GM18907 (cell line): ENCODE measurements at regions not wholly inside any gene's neighbourhood (a gene's known extent, or its start where the extent isn't known, plus 50 kb on each side); places are given as distances from the start of the nearest gene placed in this dataset.
A peak's percentile ranks its signal among the peaks of the same experiment; 100 is the strongest.

Experiments used
- ATAC-seq: cut with Tn5 transposase; IDR thresholded peaks from one replicate; pipeline ENCODE4 v1.9.1; 2021; ENCODE audit warnings: mild to moderate bottlenecking, moderate library complexity; ENCODE audit not compliant: unreplicated experiment

DNA sequence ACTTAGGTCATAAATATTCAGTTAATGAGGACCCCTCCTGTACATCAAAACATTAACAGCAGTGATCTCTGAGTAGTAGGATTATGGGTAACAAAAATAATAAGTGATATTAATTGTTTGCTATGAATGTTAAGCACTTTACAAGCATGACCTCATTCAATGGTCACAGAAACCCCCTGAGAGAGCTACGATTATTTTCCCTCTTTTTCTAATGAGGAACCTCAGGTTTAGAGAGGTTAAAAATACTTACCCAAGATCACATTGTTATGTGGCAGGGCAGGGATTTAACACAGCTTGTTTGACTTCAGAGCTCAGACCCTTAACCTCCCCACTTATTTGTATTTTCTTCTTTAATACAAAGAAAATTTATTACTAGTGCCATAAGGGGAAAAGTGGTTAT lies 228.2 kb downstream of the TBL1XR1 start:
- ATAC-seq = no peak

DNA sequence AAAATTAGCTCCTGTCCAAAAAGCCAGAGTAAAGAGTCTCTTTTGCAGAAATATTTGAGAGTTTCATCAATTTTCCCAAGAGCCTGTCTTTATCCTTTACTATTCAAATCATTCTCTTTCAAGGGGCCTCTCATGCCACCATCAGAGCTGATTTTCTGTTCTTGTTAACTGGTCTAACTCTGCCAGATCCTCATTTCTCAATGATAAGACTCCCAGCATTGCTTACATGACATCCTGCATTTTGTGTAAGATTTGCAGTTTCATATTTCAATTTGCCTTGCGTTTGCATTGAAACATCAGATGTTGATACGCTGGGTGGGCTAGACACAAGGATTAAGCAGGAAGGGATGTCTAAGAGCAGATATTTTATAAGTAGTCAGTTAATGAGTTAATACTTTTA lies 228.7 kb downstream of the TBL1XR1 start:
- no peak for ATAC-seq

DNA sequence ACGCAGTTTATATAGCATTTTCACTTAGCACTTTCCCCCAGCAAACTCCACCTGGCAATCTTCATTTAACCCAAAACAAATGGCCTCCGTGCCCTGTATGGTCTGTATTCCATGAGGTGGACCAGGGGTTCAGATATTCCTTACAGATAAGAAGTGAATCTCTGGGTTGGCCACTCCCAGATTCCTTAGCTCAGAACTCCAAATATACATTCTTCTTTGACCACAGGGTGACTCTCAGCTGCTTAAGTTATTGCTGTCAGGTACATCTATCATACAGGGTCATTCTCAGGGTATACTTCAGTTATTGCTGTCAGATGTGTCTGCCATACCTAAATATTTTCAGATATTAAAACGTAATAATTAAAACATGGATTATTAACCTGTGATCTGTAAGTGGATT lies 229.8 kb downstream of the TBL1XR1 start:
- no peak for ATAC-seq

DNA sequence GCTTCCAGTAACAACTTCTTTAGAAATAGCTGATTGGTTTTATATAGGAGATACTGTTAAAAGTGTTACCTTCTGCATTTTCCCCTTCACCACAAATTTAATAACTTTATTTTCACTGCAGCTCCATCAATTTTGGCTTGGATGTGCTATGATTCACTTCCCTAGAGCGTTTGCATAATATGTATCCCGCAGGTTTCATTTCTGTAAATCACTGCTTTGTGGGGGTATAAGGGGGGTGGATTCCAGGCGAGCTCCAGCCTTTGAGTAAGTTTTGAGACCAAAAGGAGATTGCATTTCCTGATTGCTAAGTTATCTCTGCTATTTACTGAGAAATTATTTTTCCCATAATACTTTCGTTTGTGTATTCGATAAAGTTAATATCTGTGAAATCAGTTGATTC lies 232.6 kb downstream of the TBL1XR1 start:
- ATAC-seq = no peak

DNA sequence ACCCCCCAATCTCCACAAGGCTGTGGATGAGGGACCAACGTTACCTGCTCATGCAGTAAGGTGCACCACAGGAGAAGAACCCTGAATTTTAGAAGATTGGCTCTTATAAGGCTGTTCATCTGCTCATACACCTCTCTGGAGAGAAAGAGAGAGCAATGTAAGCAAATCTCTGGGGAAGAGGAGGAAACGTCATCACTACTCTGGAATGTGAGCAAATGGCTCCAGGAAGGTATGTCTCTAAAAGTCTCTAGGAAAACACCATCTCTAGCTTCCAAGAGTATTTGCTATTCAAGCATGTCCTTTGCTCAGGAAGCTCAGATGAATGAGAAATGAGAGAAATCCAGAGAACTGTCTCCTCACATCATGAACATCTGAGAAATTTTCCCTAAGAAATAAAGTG lies 235.4 kb downstream of the TBL1XR1 start:
- ATAC-seq = no peak

DNA sequence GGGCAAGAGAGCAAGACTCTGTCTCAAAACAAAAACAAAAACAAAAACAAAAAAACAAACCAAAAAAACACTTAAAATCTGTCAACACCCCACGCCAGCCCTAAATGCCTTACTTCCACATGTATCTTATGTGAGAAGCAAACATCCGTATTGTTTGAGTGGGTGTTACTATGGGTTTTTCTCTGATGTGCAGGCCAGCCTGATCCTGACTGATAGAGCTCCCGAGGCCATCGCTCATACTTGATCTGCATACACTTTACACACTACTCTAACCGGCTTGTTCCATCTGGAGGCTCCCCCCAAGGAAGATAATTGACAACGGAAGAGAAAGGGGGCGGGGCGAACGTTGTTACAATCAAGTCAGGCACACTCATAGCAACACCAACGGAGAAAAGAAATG lies 237.4 kb downstream of the TBL1XR1 start:
- no peak for ATAC-seq

DNA sequence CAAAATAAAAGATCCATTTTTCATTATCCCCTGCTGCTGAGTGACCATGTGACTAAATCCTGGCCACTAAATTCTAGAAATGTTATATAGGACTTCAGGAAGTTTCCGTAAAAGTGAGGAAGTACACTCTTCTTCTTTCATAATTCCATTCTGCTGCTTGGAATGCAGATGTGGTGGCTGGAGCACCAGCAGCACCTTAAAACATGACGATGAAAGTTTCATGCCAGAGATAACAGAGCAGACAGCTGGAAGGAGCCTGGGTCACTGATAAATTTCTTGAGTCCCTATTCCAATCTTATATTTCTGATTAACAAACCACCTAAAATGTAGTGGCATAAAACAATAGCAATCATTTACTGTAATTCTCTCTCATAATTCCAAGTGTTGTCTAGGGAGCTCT lies 238.7 kb downstream of the TBL1XR1 start:
- ATAC-seq = no peak

DNA sequence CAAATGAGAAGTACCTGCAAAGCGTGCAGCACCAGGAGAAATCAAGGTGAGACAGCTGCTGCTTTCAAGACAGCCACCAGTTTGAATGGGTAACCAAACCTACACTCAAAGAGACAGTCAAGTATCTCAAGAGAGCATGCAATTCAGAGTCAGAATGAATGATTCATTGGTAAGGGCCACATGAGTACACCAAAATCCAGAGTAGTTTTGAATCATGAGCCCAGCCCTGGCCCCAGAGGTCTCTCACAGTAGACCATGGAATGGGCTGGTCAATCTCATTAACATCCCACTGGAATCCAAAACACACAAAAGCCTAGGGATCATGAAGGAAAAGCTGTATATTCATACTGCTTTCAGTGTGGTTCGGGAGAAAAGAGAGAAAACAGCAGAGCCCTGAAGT lies 242.8 kb downstream of the TBL1XR1 start:
- no peak for ATAC-seq

DNA sequence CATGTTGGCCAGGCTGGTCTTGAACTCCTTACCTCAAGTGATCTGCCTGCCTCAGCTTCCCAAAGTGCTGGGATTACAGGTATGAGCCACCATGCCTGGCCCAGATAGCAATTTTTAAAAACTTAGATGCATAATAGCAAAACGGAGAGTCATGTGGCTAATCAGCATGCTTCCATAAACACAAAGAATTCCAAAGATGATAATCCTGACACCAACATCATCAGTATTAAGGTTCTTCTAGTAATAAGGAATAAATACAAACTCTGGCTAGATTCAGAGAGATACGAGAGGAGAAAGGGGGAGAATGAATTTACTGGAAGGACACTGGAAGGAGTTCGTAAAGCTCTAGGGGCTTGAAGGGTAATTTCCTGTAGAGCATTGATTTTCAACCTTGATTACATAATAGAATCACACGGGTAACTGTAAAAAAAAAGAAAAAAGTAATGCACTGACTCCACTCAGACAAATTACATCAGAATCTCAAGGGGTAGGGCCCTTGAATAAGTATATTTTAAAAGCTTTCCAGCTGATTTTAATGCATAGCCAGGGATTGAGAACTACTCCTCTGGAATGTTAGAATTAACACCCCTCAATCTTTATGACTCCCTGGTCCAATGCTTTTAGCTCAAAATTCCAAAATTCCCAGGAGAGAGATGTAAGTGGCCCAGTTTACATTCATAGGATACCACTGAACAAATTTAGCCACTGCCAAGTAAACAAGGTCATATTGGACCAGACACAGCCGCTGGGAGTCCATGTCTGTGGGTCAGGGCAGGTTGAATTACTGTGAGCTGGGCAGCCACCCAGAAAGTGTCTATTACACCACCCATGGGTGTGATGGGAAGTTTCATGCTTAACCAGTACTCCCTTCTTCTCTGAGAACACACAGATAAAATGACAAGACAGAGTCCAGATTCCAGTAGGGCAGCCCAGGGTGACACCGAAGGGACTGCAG lies 243.9 kb downstream of the TBL1XR1 start:
- no peak for ATAC-seq

DNA sequence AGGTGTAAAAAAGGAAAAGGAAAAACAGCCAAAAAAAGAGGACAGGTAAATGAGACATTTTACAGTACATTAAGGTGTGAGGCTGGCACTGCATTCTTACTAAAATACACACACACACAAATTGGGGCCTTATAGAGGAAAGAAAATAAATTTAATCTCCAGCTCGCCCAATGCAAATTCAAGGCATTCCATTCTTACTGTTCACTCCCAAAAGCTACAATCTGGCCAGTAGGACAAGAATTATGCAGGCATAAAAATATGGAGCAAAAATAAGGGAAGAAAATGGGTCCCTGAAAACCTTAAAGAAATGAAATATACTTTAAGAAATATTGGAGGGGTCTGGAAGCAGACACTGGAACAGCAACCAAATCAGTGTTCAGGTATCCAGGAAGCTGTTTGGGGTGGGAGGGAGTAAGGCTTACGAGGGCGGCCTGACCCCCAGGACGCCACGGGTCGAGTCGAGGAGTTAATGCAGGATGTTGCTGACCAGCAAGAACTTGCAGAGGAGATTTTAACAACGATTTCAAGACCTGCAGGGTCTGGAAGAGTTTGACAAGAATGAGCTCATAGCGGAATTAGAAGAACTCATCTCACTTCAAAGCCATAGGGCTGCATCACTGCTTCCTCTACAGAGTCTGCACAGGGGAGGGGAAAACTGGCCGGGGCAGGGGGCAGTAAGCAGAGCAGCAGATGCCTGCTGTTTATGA lies 245.5 kb downstream of the TBL1XR1 start:
- no peak for ATAC-seq

DNA sequence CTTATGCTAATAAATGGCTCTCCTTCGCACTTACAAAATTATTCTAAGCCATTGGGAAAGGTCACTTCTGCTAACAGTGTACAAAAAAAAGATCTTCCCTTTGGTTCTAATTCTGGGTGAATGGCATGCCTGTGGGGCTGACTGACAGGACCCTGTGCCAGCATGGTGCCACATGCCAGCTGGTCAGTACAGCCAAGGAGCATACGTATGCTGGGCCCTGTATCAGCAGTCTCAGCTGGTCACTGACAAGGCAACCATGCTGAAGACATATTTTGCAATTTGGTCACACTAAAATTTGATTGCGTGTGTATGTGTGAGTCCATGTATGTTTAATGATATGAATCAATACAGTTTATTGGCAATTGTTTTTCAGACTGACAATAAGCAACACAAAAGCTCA lies 246.1 kb downstream of the TBL1XR1 start:
- no peak for ATAC-seq

DNA sequence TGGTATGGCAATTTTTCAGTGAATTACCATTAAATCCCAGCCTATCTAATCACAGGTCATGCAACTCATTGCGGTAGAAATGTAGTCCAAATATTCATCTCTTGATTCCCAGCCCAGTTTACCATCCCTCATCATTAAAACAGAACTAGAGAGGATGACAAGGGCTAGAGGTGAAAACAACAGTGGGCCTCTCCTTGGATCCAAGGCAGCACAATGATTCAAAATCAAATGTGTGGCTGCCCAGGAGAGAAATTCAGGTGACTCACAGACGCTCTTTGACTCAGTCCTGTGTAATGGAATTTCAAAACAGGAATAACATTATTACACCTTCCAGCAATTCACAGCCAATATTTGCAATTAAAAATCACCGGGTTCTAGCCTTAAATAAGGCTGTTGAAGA lies 246.5 kb downstream of the TBL1XR1 start:
- no peak for ATAC-seq

DNA sequence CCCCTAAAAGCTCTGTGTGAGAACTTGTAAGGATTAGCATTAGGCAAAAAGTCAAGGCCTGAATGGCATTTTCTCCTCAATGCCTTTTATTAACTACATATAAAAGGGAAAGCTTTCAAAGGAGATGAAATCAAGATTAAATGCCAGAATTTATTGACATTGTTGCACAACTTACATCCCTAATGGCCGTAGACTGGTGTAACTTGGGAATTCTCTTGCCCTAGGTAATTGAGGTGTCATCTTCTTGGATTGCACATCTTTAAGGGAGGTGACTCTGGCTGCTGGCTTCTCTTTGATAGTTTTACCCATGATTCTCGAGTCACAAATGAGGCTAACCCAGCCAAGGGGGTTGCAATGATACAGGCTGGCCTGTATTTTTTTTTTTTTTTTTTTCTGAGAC lies 249.1 kb downstream of the TBL1XR1 start:
- ATAC-seq = no peak

DNA sequence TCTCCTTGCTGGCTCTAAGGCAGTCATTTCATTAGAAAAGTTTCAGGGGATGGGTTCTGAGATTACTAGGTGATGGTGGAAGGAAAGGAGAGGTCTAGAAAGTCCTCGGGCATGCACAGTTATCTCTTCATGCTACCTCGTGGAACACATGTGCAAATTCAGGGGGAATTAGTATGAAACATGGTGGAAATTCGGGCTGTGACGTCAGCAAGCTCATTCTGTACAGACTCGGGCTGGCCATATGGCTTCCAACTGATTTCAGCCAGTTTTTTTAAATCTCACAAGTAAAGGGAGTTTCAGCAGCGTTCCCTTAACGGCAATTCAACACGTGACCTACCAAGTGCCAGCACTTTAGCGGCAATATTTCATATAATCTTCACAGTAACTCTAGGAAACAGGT lies 251.1 kb downstream of the TBL1XR1 start:
- no peak for ATAC-seq

DNA sequence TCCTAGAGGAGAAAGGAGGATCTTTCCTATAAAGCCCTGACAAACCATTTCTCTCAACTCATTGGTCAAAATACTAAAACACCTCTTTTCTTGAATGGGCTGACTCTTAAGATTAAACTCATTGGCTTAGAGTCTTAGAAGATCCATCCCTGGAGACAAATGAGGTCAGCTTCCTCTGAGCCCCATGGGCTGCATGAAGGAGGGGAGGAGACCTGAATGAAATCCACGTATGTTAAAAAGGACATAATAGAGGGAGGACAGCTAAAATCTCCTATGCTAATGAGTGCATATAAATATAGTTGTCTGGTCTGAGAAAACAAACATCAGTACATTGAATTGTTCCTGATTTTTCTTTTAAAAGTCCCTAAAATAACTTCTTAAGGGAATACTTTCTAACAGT lies 255.0 kb downstream of the TBL1XR1 start:
- no peak for ATAC-seq

DNA sequence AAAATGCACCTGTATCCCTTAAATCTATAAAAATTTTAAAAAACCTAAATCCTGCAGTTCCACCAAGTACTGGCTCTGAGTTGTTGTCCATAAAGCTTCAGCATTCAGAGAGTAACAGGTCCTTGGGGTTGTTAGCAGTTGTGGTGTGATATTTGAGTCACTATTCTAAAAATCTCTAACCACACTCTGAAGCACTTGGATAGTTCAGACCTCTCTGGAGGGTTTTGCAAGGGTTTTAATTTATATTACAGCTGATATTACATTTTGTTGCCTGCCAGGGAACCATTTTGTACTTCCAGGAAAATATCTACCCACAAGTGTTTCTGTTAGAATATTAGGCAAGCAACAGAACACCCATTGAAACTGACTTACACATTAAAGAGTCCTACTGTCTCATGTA lies 255.6 kb downstream of the TBL1XR1 start:
- ATAC-seq = no peak

DNA sequence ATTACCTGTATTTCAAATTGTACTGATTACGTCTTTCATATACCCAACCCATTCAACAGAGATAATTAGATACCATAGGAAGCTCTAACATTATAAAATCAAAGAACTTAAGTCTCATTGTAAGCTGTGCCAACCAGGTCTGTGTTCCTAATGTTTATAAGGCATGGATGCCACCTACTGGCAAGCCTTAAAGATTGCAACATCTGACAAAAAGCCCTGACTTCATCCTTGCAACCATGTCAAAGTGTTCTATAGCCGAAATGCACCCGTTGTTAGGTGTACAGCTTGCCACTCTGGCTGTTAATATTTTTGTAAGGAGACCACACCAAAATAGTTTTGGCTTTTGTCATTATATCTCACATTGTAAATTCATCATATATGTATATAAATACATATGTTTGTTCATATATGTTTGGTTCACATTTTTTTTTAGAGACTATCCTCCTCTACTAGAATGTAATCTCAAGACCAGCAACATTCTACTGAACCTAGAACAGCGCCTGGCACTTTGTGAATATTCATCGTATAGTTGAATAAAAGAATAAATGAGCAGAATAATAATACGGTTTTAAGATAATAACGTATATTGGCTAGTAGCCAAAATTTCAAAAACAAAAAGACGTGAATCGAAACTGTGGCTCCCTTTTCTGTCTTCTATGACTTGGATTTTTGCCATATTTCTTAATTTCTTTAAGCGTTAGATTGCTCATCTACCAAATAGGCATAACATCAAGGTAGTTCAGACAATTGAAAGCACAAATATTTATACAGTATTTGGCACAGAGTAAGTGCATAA lies 258.1 kb downstream of the TBL1XR1 start:
- peak; percentile 94 for ATAC-seq

DNA sequence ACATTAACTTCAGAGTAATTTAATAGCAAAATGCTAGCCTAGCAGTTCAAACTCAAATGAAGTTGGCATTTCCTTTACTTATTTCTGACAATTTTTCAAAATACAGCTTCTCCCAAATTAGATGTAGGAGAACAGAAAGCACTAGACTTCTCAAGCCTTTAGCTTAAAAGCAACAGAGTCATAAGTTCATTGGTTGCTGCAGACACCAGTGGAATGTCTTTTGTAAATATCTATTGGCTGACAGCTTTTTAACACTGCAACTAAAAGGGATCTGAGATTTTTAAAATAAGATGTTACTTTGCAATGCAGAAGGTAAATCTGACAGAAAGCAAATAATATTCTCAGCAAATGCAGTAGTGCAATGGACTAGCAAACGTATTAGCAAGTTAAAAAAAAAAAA lies 259.3 kb downstream of the TBL1XR1 start:
- no peak for ATAC-seq

DNA sequence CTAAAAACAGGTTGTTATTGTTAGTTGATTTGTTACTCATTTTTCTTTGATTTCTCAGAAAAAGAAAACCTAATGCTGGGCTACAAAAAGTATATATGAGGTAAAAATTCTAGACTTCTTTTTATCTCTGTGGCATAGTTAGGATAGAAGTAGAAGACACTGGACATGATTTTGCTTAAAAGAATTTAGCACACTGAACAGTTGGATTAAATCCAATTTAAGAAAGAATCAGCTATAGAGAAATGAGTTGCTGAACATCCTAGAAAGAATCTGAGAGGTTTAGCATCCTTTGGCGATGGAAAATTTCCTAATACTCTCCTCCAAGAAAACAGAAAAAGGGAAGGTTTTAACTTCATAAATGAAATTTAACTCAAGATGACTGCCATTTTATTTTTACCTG lies 259.7 kb downstream of the TBL1XR1 start:
- ATAC-seq = no peak

DNA sequence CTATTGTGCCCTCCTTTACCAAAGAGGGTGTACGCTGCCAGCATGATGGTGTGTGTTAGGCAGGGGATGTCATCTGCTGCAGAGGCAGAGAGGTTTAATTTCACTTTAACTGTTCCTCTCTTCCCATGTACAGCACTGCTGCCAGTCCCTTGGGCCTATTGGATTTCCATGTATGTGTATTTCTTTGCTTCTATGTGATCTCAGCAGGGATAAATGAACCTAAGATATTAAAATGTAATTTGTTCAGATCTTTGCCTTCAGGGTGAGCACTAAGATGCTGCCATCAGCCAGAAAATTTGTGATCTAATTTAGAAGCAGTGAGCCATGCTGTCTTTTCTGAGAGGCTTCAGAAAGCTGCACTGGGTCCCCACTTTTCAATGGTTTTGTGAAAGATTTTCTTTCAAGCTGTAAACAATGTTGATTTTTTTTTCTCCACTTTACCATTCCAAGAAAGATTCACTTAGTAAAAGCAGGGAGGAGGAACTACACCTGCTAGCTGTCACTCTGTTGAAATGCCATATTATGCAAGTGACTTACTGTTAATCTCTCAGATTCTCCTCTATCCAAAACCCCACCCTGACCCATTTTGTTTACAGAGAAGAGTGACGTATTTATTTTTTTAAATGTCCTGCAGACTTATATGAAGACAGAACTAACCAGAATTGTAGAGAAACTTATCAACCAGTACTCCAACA lies 261.9 kb downstream of the TBL1XR1 start:
- ATAC-seq = no peak

DNA sequence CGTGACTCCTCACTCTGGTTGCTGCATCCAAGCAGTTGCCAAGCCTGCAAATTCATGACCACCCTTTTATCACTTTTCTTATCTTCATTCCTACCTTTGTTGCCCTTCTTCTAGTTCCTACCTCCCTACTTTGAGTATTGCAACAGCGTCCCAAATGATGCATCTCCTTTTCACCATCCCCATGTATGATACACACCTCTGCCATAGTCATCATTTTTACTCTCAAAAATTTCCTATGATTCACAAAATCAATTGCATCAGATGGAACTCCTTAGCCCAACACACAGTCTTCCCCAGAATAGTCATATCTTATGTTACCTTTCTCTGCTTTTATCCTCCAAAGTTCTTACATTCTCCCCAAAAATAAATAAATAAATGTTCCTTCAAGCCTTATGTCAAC lies 262.6 kb downstream of the TBL1XR1 start:
- no peak for ATAC-seq
